SKM-1 treated with dmso at 0.1 percent for 144 hours (cell line): ENCODE measurements at regions not wholly inside any gene's neighbourhood (a gene's known extent, or its start where the extent isn't known, plus 50 kb on each side); places are given as distances from the start of the nearest gene placed in this dataset.
"Not testable (repeated sequence)": the region's sequence is repeated elsewhere in the genome, so short reads cannot be mapped to it uniquely, and the experiment has no call there.

ENCODE experiments used
- DNase-seq: peaks from one replicate; lab custom pipeline; 2025; ENCODE audit not compliant: unreplicated experiment; lab: John Stamatoyannopoulos, UW

DNA sequence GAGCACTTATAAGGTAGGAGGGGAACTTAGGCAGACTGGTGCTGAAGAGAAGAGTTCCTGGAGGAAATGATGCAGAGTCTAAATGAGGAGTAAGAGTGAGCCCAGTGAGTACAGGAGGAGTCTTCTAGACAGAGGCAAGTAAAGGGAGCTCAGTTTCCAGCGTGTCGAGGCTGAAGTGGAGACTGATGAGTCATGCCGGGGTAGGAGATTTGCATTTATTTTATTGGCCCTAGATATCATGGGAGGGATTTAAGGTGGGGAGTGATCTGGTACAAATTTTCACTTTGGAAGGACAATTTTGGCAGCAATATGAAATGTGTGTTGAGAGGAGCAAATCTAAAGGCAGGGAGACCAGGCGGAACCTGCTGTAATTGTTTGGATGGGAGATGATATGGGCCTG is 157.5 kb downstream of the TTC8 start:
- DNase-seq: no peak

DNA sequence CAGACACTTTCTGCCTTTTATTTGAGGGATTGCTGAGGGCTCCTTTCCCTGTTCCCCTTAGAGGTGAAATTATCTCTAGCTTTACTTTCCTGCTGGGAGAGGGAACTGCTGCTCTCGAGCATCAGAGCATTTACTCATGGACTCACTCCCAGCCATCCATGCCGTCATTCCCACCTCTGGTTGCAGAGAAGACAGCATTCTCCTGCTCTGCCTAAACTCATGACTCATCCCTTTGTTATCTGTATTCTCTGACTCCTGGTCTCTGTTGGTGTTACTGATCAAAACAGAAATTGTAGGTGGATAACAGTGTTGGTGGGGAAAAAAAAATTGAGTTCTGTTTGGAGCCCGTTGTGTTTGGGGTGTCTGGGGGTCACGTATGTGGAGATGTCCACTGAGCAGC is 159.3 kb downstream of the TTC8 start:
- DNase-seq: no peak

DNA sequence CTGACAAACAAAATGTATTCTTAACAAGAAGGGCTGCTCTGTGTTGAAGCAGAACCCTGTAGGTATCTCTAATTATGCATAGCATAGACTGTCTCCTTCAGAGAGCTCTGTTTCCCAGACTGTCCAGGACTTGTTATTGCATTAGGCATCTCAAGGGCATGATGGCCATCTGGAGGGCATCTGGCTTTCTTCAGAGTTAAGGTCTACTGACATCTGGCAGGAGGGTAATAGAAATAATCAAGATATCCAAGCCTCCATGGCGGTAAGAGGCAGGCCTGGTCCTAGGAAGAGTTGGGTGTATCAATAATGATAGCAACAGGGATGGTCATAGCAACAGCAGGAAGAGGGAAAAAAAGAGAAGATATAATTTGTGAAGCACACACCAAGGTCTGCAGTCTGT is 161.2 kb downstream of the TTC8 start:
- DNase-seq: no peak

DNA sequence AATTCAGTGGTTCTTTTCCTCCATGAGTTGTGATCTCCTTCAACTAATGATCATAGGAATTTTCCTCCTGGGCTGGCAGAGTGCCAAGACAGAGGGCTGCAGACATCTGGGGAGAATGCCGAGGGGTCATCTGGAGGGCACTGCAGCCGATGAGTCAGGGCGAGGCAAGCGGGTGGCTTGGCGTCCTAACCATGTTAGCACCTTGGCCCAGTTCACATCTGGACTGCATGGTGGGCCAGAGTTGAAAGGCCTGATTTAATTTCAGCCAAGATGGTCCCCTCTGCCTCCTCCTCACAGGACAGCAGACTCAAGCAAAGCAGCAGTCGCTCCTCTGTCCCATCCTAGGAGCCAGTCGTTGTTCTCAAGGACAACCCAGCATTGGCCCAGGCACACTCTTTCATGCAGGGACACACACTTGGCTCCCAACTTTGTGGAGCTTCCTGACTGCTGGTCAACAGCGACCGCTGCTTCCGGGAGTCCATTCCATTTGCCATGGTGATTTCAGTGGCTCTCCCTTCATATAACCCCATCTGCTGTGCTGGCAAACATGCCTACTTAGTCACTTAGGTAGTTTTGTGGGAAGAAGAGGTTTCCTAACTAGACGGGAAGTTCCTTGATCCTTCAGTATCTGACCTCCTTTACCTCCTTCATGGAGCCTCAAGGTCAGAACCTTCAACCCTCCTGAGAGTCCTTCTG is 161.8 kb downstream of the TTC8 start:
- DNase-seq: no peak

DNA sequence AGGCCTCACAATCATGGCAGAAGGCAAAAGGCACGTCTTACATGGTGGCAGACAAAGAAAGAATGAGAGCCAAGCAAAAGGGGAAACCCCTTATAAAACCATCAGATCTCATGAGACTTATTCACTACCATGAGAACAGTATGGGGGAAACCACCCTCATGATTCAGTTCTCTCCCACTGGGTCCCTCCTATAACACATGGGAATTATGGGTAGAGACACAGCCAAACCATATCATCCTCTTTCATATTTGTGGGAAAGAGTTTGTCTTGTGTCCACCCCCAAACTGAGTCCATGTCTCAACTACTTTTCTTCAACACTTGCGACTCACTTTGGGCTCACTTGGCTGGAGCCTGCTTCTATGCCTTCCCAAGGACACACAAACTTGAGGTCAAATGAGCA is 162.5 kb downstream of the TTC8 start:
- not testable (repeated sequence) for DNase-seq

DNA sequence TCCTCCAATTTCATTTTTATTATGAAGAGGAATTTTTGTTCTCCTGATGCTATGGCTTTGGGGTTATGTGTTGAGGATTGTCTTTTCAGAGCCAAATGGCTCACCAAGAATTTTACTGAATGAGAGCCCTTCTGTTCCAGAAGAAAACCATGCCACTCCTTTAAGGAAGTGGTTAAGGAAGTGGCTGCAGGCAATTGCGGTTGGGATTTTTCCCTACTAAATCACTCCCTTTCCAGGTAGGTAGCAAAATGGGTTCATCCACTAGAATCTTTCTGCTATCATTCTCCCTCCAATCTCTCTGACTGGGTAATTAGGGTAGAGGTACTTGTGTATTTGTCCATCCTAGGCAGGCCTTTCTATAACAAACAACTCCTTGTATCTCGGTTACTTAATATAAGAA is 163.1 kb downstream of the TTC8 start:
- DNase-seq: no peak

DNA sequence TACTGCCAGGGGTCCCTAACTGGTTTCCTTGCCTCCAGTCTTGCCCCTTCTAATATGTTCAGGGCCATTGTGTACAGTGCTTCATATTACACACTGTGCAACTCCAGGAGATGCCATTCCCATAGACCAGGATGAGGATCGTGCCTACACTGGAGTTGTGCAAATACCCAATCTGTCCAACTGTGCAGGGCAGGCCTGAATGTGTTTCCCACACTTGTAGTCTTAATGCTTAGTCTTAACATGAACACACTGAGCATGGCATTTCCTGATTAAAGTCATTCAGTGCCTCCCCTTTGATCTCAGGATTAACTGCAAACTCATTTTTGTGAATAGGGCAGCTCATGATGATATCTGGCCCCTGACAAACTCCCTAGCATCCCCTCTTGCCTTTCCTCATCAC is 165.5 kb downstream of the TTC8 start:
- no peak for DNase-seq

DNA sequence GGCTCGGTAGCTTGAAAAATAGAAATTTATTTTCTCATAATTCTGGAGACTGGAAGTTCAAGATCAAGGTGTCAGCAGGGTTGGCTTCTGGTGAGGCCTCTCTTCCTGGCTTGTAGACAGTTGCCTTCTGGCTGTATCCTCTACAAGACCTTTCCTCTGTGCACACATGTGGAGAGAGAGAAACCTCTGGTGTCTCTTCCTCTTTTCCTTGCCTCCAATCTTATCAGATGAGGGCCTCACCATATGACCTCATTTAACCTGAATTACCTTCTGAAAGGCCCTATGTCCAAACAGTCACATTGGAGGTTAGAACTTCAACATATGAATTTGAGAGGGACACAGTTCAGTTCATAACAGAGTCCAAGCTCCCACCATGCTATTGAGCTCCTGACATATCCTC is 166.4 kb downstream of the TTC8 start:
- DNase-seq: no peak

DNA sequence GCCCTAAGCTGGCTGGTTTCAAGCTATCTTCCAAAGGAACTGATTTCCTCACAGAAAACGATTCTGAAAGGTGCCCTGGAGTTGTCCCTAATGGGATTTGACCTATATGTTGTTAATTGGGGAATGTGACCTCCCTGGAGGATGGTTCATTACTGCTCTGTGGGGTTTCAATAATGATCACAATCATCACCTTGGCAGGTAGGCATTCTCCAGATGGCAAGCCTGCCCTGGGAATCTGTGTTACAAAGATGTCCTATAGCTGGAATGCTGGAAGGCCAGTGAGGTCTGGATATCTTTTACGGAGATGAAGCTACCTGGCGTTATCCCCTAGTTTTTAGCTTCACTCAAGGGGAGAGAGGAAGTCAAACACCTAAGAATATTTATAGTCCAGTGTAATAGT is 167.6 kb downstream of the TTC8 start:
- no peak for DNase-seq

DNA sequence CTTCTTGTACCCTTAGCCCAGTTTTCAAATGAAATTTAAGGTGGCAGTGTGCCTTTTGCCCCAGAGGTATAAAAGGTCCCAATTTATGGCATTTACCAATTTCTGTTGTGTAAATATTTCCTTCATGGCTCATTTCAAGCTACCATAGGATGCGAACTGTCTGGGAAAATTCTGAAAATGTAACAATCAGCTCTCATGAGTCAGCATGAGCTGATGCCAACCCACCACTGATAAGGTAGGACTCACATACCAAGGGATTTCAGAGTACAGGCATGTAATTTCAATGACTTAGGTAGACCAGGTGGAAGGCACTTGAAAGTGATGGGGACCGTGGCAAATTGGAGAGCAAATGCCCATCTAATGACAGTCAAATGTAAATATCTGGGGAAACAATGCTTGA is 169.5 kb downstream of the TTC8 start:
- DNase-seq: no peak

DNA sequence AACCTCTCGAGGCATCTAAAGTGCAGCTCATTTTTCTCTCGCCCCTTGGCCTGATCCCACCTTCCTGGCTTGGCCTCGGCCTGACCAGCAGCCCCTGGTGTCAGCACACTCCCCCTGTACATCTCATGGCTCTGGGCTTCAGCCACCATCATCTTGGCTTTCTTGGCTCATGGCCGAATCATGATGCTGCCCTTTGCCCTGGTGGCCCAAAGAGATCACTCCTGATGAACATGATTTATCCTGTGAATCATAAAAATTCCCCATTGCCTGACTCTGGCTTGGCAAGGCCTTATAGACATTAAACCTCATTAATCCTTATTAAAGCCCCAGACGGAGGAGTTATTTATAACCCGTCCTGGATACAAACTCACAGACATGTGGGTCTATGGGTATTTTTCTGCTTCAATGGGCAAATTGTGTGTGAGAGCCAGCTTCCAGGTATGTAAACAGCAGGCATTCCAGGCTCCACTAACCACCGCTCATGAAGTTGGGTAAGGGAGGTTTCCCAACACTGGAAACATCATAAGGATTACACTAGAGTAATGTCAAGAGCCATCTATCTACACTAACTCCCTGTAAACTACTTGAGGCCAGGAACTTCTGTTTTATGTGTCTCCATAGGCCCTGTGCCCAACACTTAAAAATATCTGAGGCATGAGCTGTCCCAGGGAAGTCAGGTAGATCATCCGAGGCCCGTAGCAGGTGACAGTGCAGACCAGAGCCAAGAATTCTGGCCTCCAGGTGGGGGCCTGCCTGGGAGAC is 171.2 kb downstream of the TTC8 start:
- no peak for DNase-seq

DNA sequence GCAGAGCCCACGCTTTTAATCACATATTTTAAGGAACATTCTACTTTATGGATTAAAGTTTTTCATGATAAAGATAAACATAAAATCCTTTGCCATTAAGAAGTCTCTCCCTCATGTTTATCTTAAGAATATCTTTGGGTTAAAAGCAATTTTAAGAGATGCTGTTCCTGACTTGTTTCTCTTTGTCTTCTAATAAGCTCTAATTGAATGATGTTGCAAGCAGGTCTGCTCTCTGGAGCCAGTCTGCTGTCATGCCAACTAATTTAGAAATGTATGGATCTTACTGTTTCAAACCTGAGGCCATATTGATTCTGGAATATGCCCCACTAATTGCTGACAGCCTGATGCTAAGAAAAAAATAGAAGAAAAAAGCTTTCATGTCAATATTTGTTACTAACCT is 173.6 kb downstream of the TTC8 start:
- DNase-seq: no peak

DNA sequence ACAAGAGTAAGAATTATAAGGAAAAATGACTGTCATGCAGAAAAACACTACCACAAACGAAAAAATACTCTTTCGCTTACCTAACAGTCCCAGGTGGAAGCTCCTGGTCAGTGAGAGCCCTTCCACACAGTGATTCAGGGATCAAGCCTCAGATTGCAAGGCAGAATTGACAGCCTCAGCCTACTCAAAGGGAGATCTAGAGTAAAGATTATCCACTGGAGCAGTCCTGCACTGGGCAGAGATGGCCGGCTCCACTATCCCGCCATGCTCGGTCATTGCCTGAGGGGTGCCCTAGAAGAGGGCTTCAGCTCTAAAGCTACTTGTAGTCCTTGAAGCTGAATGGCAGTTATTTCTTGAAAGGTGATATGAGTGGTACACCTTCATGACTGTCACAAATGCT is 174.7 kb downstream of the TTC8 start:
- no peak for DNase-seq

DNA sequence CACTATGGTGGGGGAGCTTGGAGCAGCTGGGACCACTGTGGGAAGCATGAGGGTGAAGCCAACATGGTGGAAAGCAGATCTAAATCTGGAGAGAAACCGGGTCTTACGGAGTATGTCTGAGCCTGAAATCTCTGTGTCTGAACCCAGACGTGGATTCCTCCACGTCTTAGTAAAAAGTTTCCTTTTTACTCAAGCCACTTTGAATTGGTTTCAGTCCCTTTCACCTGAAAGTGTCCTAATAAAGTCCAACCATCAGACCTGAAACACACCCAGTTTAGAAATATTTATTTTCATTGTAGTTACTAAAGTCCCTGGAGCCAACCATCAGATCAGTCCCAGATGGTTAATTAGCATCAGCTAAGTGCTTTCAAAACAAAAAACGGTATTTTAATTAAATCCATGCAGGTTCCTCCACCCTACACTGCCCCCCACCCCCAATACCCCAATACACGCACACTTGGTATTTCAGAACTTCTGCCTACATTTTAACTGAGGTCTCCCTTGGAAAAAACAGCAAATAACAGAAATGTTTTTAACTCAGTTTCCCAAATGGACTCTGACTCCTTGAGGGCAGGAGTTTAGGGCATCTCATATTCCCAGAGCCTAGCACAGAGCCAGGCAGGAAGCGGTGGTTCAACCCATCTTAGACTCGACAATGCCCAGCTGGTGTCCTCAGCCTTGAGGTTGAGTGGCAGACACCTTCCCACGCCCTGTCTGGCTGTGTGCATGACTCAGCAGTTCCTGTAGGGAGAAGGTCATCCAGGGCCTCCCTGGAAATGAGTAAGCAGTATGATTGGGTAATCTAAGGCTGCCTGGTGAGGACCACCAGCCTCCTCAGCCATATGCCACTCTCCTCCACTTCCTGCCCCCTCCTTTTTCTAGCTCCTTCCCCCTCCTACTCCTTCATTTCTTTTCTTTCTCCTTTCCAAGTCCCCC is 175.8 kb downstream of the TTC8 start:
- DNase-seq: peak; percentile 43

DNA sequence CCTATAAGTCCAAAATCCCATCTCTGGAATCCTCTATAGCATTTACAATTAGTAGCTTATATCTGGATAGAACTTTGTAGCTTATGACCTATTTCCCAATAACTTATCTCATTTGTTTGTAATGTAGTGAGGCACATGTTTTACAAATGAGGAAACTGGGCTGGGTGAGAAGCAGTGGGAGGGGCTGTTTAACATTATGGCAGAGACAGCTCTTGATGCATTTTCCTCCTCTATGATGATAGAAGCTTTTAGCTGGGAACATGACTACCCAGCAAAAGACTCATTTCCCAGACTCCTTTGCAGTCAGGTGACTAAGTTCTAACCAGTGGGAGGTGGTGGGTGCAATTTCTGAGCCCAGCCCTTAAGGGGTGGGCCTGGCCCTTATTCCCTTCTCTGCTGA is 179.7 kb downstream of the TTC8 start:
- DNase-seq: no peak

DNA sequence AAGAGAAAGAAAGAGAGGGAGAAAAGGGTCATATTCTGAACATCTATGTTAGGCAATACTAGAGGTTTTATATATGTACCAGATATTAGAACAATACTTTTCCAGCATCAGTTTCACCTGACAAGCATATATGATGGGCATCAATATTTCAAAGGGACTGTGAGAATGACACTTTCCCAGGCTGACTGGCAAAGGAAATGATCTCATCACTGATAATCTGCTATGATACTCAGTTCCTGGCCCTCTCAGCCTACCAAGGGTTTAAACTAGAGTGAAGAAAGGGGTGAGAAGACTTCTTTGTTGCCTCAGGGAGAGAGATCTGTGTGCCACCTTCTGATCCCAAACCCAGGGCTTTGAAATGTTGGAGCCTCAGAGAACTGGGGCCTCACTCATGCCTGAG is 183.5 kb downstream of the TTC8 start:
- no peak for DNase-seq

DNA sequence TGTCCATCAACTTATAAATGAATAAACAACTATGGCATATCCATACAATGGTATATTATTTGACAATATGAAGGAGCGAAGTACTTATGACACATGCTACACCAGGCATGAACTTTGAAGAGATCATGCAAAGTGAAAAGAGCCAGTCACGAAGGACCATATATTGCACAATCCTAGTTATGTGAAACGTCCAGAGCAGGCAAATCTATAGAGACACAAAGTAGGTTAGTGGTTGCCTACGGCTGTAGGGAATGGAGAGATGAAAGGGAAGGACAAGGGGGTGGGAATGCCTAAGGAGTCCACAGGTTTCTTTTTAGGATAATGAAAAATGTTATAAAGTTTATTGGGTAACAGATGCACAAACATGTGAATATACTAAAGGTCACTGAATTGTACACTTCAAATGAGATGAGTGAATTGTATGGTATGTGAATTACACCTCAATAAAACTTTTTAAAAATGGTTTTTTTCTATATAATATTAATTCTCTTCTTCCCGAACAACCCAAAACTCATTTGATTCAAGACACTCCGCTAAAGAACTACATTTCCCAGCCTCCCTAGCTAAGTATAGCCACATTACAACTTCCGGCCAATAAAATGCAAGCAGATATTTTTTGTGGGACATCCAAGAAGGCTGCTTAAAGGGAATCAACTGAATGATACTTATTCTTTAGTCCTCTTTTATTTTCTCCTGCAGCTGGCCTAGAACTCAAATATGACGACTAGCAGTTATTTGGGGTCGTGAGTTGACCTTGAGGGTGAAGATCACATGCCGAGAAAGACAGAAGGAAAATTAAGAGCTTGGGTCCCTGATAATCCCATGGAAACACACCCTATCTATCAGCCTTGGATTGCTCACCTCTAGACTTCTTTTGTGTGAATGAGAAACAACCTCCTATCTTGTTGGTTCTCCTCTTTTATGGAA is 187.2 kb downstream of the TTC8 start:
- DNase-seq: no peak

DNA sequence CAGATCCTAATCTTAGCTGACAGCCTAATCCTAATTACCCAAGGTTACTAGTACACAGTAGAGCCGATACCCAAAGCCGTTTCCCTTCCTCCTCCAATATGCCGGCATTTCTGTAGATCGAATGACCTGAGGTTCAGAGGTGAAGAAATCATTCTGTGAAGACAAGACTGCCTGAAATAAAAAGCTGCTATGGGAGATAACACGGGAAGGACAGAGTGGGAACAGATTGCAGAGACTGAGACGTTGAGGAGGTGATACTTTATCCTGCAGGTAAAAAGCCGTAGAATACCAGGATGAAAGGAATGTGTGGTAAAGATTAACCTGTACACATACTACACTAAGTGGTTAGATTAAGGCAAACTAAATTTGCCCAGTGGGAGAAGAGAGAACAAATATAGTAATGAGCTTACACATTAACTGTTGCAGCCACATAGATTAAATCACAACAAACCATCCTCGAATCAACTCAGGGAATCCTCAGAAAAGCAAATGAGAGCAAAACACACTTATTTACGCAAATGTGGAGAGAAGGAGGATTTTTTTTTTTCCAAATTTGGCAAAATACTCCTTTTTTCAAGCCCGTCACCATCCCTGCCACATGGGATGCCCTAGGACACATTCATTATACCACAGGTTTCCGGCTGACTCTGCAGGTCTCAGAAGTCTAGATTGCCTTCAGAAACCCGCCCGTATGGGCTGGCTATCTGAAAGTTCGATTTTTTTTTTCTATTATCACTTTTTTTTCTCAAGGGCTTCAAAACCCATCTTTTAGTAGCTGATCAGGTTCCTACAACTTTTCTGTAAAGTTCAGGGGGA is 188.0 kb downstream of the TTC8 start:
- no peak for DNase-seq

DNA sequence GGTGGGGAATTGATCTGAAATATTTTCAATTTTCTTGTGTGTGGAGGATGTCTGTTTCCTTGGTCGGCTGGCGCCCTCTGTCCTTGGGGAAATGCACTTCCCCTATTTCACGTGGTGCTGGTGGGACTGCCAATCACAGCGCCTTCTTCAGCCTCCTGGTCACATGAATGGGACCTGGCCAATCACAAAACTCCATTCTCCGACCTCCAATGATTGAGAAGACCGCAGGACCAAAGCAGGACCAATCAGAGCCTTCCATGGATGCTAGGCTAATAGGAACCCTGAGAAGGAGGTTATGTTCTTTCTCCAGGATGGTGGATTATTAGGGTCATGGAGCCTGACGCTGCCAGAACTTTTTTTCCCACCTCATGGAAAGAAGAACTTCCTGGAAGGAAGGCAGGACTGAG is 188.7 kb downstream of the TTC8 start:
- no peak for DNase-seq
